DMS53 treated with DMSO at 0.1 percent for 48 hours (cell line): ENCODE measurements at regions not wholly inside any gene's neighbourhood (a gene's known extent, or its start where the extent isn't known, plus 50 kb on each side); places are given as distances from the start of the nearest gene placed in this dataset.

Source experiments
- DNase-seq: peaks from one replicate; lab custom pipeline; 2025; ENCODE audit not compliant: unreplicated experiment; lab: John Stamatoyannopoulos, UW

DNA sequence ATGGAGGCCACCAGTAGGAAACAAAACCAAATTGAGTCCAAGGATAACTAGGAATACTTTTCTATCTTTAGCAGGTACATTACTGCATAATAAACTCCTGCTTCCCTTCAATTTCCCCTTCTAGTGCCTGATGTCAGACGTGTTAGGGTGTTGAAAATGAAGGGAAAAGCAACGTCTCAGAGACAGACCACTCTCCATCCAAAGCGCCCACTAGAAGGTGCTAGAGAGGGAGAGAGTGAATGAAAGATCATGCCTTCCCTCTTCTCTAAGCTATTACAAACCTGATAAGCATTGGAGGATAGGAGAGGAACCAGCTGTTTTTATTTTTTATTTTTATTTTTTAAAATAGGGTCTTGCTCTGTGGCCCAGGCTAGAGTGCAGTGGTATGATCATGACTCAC, 64.1 kb downstream of the ZNF641 start:
- no peak for DNase-seq

DNA sequence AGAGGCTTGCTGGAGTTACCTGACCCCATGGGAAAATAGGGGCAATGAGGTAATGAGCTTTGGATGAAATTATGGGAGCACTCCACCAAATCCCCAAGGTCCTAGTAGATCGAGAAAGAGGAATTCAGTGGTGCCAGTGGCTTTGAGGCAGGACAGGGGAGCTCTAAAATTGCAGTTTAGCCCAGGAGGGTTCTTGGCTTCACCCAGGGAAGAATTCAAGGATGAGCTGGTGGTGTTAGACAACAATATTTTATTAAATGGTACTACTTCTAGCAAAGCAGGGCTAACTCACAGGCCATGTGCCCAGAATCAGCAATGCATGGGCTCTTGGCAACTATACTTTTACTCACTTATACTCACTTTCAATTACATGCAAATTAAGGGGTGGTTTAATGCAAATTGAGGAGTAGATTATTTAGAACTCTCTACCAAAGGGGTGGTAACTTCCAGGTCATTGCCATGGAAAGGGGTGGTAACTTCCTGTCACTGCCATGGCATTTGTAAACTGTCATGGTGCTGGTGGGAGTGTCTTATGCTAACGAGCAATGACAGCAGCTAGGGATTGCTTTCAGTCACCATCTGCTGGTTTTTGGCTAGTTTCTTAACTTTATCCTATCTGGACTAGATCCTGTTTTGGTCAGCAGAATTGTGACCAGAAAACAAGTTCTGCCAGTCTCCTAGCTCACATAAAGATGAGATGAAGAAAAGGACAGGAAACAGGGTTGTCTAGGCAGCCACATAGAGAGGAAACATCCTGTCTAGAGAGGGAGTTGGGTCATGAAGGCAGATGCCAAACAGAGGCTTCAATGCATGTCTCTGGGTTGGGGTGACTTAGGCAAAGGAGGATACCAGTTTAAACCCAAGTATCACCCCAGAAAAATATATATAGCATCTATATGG, 64.7 kb downstream of the ZNF641 start:
- DNase-seq, result peak; percentile 74

DNA sequence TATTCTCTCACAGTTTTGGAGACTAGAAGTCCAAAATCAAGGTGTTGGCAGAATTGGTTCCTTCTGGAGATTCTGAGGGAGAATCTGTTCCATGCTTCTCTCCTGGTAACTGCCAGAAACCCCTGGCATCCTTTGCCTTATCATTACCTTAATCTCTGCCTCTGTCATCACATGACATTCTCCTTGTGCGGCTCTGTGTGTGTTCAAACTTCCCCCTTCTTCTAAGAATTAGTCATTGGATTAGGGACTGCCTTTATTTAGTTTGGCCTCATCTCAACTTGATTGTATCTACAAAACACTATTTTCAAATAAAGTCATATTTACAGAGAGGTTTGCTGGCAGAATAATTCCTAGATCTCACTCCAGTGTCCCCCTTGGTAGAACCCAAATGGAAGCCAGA, 68.9 kb downstream of the ZNF641 start:
- DNase-seq, result no peak

DNA sequence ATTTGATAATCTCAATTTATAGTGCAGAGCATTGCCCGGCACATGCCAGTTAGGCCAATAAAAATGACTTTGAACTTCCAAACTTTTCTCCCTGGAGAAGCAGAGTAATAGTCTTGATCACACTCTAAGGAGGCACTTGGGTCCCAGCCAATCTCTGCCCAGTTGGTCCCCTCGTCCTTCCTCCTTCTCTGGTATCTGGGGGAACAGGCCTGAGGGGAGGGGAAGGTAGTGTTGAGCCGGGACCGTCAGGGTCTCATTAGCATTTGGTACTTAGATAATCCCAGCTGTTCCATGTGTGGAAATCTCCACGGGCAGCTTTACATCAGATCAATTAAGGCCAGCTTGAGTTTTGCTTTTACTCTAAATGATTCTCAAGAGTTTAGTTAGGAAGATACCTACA, 70.1 kb downstream of the ZNF641 start:
- no peak for DNase-seq

DNA sequence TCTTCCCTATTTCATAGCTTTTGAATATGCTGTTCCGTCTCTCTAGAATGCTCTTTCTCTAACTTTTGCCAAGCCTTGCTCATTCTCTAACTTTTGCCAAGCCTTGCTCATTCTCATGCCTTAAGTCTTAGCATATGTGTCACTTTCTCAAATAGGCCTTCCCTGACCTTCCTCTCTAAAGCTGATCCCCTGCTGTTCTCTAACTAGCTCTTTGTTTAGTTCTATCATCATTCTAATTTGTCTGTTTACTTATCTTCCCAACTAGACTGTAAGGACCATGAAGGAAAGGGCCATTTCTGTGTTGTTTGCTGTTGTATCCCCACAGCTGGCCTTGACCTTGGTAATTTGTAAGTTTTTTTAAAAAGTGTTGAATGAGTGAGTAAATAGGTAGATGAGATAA, 71.1 kb downstream of the ZNF641 start:
- no peak for DNase-seq

DNA sequence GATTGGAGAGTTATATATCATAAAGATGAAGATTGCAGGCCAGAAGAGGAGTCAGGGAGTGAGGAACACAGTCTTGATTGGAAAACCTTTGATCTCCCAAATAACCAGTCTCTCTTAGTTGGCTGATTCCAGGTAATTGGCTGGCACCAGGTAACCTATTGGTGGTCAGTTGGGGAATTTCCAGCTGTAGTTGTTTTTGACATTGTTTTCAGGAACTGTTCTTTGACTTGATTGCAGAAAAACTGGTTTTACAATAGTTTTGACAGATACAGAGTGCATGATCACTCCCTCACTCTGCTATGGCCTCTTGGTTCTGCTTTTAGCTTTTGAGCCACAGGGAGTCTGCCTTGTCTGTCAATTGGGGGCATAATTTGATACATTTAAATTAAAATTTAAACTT, 71.6 kb downstream of the ZNF641 start:
- peak; percentile 21 for DNase-seq

DNA sequence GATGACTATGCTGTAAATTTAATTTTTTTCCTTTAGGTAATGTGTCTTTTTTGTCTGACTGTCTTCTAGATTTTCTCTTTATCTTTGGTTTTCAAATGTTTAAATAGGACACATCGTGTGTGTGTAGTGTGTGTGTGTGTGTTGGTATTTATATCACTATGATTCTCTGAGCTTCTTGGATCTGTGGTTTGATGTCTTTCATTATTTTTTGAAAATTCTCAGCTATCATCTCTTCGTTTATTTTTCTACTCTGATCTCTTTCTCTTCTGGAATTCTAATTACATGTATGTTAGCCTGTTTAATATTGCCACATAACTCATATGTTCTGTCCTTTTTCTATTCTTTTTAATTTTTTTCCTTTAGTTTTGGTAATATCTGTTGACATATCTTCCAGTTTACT, 73.5 kb upstream of the OR10AD1 start:
- DNase-seq, result no peak

DNA sequence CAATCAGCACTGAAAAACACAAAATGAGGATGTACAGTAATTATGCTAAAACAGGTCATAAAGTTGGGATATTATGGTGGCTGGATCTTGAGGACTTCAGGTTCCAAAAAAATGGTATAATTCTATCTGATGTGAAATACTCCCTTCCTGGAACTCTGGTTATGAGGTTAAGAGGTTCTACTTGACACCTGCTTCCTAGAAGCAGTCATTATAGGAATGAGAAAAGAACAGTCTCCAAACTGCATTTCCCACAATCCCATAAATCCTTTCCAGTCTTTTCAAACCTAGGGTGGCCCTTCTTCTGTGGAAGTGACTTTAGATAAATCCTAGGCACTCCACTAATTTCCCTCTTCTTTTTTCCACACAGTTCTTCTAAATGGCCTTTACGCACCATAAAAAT, 63.7 kb upstream of the OR10AD1 start:
- no peak for DNase-seq

DNA sequence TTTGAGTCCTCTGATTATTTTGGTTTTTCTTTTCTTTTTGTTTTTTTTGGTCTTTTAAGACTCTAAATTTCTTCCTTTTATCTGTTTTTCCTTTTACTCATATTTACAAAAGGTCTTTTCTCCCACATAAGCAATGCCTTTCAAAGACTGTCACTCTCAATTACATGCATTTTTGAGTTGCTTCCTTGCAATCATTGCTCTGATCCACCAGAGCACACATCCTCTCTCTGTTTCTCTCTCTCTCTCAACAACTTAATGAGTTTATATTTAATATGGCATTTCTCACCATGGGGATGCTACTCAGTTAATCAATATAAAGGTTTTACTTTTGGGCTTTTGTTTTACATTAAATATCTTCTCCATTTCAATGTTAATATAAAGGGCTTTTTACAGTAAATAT, 62.7 kb upstream of the OR10AD1 start:
- DNase-seq, result no peak

DNA sequence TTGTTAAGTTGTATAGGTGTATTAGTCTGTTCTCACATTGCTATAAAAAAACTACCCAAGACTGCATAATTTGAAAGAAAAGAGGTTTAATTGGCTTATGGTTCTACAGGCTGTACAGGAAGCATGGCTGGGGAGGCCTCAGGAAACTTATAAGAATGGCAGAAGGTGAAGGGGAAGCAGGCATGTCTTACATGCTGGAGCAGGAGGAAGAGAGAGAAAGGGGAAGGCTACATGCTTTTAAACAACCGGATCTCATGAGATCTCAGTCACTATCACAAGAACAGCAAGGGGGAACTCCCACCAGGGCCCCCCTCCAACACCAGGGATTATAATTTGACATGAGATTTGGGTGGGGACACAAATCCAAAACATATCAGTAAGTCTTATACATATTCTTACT, 60.5 kb upstream of the OR10AD1 start:
- DNase-seq, result no peak

DNA sequence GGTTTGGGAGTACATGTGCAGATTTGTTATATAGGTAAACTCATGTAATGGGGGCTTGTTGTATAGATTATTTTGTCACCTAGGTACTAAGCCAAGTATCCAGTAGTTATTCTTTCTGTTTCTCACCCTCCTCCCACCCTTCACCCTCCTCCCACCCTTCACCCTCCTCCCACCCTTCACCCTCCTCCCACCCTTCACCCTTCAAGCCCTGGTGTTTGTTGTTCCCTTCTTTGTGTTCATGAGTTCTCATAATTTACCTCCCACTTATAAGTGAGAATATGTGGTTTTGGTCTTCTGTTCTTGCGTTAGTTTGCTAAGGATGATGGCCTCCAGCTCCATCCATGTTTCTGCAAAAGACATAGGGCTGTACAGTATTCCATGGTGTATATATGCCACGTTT, 58.7 kb upstream of the OR10AD1 start:
- no peak for DNase-seq
